ENCODE measurements at regions not wholly inside any gene's neighbourhood (a gene's known extent, or its start where the extent isn't known, plus 50 kb on each side); places are given as distances from the start of the nearest gene placed in this dataset.

DNA sequence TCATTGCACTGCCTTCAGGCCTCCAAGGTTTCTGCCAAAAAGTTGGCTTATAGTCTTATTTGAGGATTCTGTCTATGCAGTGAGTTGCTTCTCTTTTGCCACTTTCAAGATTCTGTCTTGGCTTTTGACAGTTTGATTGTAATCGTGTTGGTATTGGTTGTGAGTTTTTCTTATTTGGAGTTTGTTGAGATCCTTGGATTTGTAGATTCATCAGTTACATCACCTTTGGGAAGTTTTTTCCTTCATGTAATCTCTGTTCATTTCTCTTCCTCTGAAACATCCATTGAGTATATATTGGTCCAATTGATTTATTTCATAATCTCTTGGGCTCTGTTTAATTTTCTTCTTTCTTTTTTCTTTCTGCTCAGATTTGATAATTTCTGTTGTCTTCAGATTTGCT is 59.8 kb downstream of the SEPTIN7 start:
- intact Hi-C loops (cut with micrococcal nuclease): no loop called here
- BruUV-seq (replicated peaks): no TSS peak
- H3K4me3 ChIP-seq (replicated peaks in 1 of 3; ENCODE audit: insufficient read depth in 1 of 3, low read depth in 1 of 3, low read length in 3 of 3): no peak overlapping the region
- peaks cover 4% of the 10 kb centered on the region for H4K20me1 ChIP-seq (replicated peaks; ENCODE audit: control insufficient read depth, extremely low read depth, insufficient read depth, low read length)
- no peaks in the 10 kb centered on the region for H3K9me3 ChIP-seq (replicated peaks; ENCODE audit: control insufficient read depth, insufficient read depth, low read length)
- H3K27ac ChIP-seq (ENCODE audit: insufficient read depth, low read depth, low read length): no peak overlapping the region
- no peaks in the 10 kb centered on the region for H3K4me1 ChIP-seq (ENCODE audit: control insufficient read depth, extremely low read depth, insufficient read depth, low read length)
- no peak overlapping the region for H3K9ac ChIP-seq (replicated peaks; ENCODE audit: extremely low read depth, insufficient read depth, low read length)
- no peak overlapping the region for H3K4me2 ChIP-seq (ENCODE audit: insufficient read depth, low read length)
- ChIA-PET POLR2A (no interaction called here), CTCF (no interaction called here)
- peaks cover 0 to 3% of the 10 kb centered on the region in 2 experiments for H3K36me3 ChIP-seq (ENCODE audit: control insufficient read depth in 2 of 2, extremely low read depth in 1 of 2, insufficient read depth in 2 of 2, low read length in 2 of 2)
- peaks cover 72% of the 10 kb centered on the region for H3K79me2 ChIP-seq (ENCODE audit: control insufficient read depth, insufficient read depth, low read length)
- no peak for TF ChIP-seq POLR2AphosphoS5 (IDR thresholded peaks at IDR 0.05; ENCODE audit: insufficient read depth, low read depth, low read length)
- TF ChIP-seq POLR2A (IDR thresholded peaks at IDR 0.05; ENCODE audit: low read depth, low read length): no peak
- no peak for TF ChIP-seq FOS (IDR thresholded peaks at IDR 0.05; ENCODE audit: borderline replicate concordance, insufficient read depth, low read length)
- TF ChIP-seq, protein P1, sequence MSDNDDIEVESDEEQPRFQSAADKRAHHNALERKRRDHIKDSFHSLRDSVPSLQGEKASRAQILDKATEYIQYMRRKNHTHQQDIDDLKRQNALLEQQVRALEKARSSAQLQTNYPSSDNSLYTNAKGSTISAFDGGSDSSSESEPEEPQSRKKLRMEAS (IDR thresholded peaks at IDR 0.05; ENCODE audit: insufficient read depth, insufficient read length): no peak
- TF ChIP-seq, protein P2, sequence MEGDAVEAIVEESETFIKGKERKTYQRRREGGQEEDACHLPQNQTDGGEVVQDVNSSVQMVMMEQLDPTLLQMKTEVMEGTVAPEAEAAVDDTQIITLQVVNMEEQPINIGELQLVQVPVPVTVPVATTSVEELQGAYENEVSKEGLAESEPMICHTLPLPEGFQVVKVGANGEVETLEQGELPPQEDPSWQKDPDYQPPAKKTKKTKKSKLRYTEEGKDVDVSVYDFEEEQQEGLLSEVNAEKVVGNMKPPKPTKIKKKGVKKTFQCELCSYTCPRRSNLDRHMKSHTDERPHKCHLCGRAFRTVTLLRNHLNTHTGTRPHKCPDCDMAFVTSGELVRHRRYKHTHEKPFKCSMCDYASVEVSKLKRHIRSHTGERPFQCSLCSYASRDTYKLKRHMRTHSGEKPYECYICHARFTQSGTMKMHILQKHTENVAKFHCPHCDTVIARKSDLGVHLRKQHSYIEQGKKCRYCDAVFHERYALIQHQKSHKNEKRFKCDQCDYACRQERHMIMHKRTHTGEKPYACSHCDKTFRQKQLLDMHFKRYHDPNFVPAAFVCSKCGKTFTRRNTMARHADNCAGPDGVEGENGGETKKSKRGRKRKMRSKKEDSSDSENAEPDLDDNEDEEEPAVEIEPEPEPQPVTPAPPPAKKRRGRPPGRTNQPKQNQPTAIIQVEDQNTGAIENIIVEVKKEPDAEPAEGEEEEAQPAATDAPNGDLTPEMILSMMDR (IDR thresholded peaks at IDR 0.05; ENCODE audit: extremely low read depth in 1 of 2, insufficient read depth in 1 of 2, low read depth in 1 of 2, low read length in 2 of 2): no peak
- no peak for TF ChIP-seq JUN (IDR thresholded peaks at IDR 0.05; ENCODE audit: borderline replicate concordance, insufficient read depth, insufficient read length, low read depth)
- no peak for TF ChIP-seq MYC (IDR thresholded peaks at IDR 0.05; ENCODE audit: low read depth, low read length)
- no peak for TF ChIP-seq GATA2 (IDR thresholded peaks at IDR 0.05; ENCODE audit: insufficient read depth, insufficient read length, low read depth, low read length)
- TF ChIP-seq EZH2 (IDR thresholded peaks at IDR 0.05; ENCODE audit: borderline replicate concordance, low read depth, low read length, severe bottlenecking): no peak
- H2AFZ ChIP-seq (ENCODE audit: low read depth, low read length): no peak overlapping the region
- FAIRE-seq (no peak), DNase-seq (ENCODE audit: low read depth, low spot score) (no peak)
- dilution Hi-C loops (cut with MboI; ENCODE audit: extremely low pct_ligation_motif_present, low sequenced_read_pairs): no loop called here
- H3K27me3 ChIP-seq (ENCODE audit: control insufficient read depth in 2 of 2, insufficient read depth in 2 of 2, low read length in 2 of 2): no peaks in the 10 kb centered on the region
- H3K9me1 ChIP-seq (replicated peaks; ENCODE audit: control insufficient read depth, extremely low read depth, insufficient read depth, low read length): no peaks in the 10 kb centered on the region

Data from endothelial cell of umbilical vein (primary cell).